ENCODE measurements at regions not wholly inside any gene's neighbourhood (a gene's known extent, or its start where the extent isn't known, plus 50 kb on each side); places are given as distances from the start of the nearest gene placed in this dataset.

DNA sequence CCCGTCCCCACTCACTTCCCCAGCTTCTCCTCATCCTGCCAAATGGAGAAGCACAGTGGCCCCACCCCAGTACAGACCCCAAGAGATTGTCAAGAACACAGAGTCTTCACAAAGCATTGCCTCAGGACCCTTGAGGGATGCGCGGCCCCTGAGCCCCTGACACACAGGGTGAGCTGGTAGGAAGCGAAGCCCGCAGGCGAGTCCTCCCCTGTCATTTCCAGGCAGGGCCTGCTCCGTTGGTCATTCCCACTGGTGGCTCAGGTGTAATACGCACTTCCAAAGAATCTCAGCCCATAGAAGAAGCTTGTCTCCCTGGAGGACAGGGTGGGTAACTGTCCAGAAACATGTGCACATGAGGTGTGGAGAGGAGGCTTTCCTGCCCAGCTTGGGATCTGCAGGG lies 404.2 kb downstream of the THBS2 start:
- H3K27ac ChIP-seq (ENCODE audit: low read depth in 2 of 2, low read length in 1 of 2), result no peak overlapping the region
- peaks cover 0 to 4% of the 10 kb centered on the region in 2 experiments; a peak in 1 of 4 replicates for H3K4me1 ChIP-seq (ENCODE audit: control insufficient read depth in 1 of 2, insufficient read depth in 2 of 2, low read depth in 1 of 2, low read length in 1 of 2)
- H3K9ac ChIP-seq, result no peak overlapping the region
- no peak for TF ChIP-seq MXI1 (IDR thresholded peaks at IDR 0.05; ENCODE audit: low read depth, low read length)
- TF ChIP-seq FOSL2 (IDR thresholded peaks at IDR 0.05; ENCODE audit: borderline replicate concordance, low read depth), result no peak
- TF ChIP-seq MEF2A (IDR thresholded peaks at IDR 0.05; ENCODE audit: borderline replicate concordance, low read depth), result no peak
- TF ChIP-seq, protein P1, sequence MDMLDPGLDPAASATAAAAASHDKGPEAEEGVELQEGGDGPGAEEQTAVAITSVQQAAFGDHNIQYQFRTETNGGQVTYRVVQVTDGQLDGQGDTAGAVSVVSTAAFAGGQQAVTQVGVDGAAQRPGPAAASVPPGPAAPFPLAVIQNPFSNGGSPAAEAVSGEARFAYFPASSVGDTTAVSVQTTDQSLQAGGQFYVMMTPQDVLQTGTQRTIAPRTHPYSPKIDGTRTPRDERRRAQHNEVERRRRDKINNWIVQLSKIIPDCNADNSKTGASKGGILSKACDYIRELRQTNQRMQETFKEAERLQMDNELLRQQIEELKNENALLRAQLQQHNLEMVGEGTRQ (IDR thresholded peaks at IDR 0.05; ENCODE audit: borderline replicate concordance, low read depth, low read length), result no peak
- TF ChIP-seq, protein P2, sequence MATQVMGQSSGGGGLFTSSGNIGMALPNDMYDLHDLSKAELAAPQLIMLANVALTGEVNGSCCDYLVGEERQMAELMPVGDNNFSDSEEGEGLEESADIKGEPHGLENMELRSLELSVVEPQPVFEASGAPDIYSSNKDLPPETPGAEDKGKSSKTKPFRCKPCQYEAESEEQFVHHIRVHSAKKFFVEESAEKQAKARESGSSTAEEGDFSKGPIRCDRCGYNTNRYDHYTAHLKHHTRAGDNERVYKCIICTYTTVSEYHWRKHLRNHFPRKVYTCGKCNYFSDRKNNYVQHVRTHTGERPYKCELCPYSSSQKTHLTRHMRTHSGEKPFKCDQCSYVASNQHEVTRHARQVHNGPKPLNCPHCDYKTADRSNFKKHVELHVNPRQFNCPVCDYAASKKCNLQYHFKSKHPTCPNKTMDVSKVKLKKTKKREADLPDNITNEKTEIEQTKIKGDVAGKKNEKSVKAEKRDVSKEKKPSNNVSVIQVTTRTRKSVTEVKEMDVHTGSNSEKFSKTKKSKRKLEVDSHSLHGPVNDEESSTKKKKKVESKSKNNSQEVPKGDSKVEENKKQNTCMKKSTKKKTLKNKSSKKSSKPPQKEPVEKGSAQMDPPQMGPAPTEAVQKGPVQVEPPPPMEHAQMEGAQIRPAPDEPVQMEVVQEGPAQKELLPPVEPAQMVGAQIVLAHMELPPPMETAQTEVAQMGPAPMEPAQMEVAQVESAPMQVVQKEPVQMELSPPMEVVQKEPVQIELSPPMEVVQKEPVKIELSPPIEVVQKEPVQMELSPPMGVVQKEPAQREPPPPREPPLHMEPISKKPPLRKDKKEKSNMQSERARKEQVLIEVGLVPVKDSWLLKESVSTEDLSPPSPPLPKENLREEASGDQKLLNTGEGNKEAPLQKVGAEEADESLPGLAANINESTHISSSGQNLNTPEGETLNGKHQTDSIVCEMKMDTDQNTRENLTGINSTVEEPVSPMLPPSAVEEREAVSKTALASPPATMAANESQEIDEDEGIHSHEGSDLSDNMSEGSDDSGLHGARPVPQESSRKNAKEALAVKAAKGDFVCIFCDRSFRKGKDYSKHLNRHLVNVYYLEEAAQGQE (IDR thresholded peaks at IDR 0.05; ENCODE audit: low read depth, low read length), result no peak
- H2AFZ ChIP-seq (ENCODE audit: low read depth), result no peak overlapping the region
- H3K4me3 ChIP-seq (ENCODE audit: low read depth in 2 of 2, low read length in 1 of 2), result no peak overlapping the region
- no peaks in the 10 kb centered on the region for H4K20me1 ChIP-seq (ENCODE audit: insufficient read depth)
- no peaks in the 10 kb centered on the region for H3K36me3 ChIP-seq (replicated peaks in 1 of 2; ENCODE audit: control insufficient read depth in 1 of 2, insufficient read depth in 2 of 2, low read length in 1 of 2)
- no peak overlapping the region for H3K4me2 ChIP-seq
- POLR2A ChIA-PET, result no interaction called here
- no peaks in the 10 kb centered on the region for H3K9me2 ChIP-seq
- no peaks in the 10 kb centered on the region for H3K79me2 ChIP-seq (ENCODE audit: insufficient read depth)
- no peak for DNase-seq
- H3K27me3 ChIP-seq (ENCODE audit: insufficient read depth), result no peaks in the 10 kb centered on the region
- H3F3A ChIP-seq (replicated peaks; ENCODE audit: insufficient read depth), result no peaks in the 10 kb centered on the region
- no peaks in the 10 kb centered on the region for H3K9me3 ChIP-seq
- CTCF ChIA-PET, result interaction anchor here (0.5 kb wide), 1 partner anchor 368 kb away, joined by 3 read pairs; no protein-coding TSS in a partner anchor
- WGBS (ENCODE audit: low lambda C conversion rate), result 29% methylated on average over 3 of the region's 8 CpGs

DNA sequence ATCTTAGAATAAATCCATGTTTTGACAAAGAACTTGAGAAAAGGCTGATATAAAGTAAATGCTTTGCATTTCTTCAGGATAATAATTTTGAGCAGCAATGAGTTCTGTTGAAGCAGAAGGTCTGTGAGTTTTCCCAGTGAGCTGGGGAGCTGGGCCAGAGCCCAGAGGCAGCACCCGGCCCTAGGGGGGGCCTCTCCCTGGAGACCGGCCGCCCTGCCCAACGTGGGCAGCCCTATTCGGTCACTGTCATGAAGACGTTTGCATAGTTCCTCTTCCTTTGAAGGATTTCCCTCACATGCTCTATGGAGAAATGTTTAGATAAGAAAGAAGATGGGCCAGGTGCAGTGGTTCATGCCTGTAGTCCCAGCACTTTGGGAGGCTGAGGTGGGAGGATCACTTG lies 404.8 kb downstream of the THBS2 start:
- H3K4me2 ChIP-seq, result no peak overlapping the region
- H3K27me3 ChIP-seq (ENCODE audit: insufficient read depth), result no peaks in the 10 kb centered on the region
- DNase-seq, result no peak
- H3K9me2 ChIP-seq, result no peaks in the 10 kb centered on the region
- TF ChIP-seq EP300 (IDR thresholded peaks at IDR 0.05; ENCODE audit: borderline replicate concordance in 1 of 2, low read depth in 1 of 2, low read length in 1 of 2) (no peak), CHD2 (IDR thresholded peaks at IDR 0.05; ENCODE audit: low read length, partially characterized antibody) (no peak), JUND (IDR thresholded peaks at IDR 0.05) (no peak), EZH2phosphoT487 (IDR thresholded peaks at IDR 0.05; ENCODE audit: borderline replicate concordance, low read depth) (no peak), TAF1 (IDR thresholded peaks at IDR 0.05; ENCODE audit: borderline replicate concordance, low read depth, low read length) (no peak), RCOR1 (IDR thresholded peaks at IDR 0.05; ENCODE audit: low read length) (no peak), GATA2 (CRISPR knock-in tag; IDR thresholded peaks at IDR 0.05) (no peak), MEF2A (IDR thresholded peaks at IDR 0.05; ENCODE audit: borderline replicate concordance, low read depth) (no peak), TCF12 (IDR thresholded peaks at IDR 0.05) (no peak), RAD21 (IDR thresholded peaks at IDR 0.05; ENCODE audit: low read length) (no peak)
- TF ChIP-seq, protein P3, sequence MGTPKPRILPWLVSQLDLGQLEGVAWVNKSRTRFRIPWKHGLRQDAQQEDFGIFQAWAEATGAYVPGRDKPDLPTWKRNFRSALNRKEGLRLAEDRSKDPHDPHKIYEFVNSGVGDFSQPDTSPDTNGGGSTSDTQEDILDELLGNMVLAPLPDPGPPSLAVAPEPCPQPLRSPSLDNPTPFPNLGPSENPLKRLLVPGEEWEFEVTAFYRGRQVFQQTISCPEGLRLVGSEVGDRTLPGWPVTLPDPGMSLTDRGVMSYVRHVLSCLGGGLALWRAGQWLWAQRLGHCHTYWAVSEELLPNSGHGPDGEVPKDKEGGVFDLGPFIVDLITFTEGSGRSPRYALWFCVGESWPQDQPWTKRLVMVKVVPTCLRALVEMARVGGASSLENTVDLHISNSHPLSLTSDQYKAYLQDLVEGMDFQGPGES (IDR thresholded peaks at IDR 0.05; ENCODE audit: low read depth, low read length), result no peak
- WGBS (ENCODE audit: low lambda C conversion rate), result 52% methylated on average over 6 of the region's 6 CpGs
- no peak overlapping the region for H3K4me3 ChIP-seq (ENCODE audit: low read depth in 2 of 2, low read length in 1 of 2)
- ChIA-PET POLR2A (no interaction called here), CTCF (no interaction called here)
- no peaks in the 10 kb centered on the region for H4K20me1 ChIP-seq (ENCODE audit: insufficient read depth)
- no peak overlapping the region for H2AFZ ChIP-seq (ENCODE audit: low read depth)
- no peaks in the 10 kb centered on the region for H3K9me3 ChIP-seq
- H3K79me2 ChIP-seq (ENCODE audit: insufficient read depth), result no peaks in the 10 kb centered on the region
- no peak overlapping the region for H3K9ac ChIP-seq
- H3F3A ChIP-seq (replicated peaks; ENCODE audit: insufficient read depth), result no peaks in the 10 kb centered on the region
- no peak overlapping the region for H3K27ac ChIP-seq (ENCODE audit: low read depth in 2 of 2, low read length in 1 of 2)
- no peaks in the 10 kb centered on the region for H3K36me3 ChIP-seq (replicated peaks in 1 of 2; ENCODE audit: control insufficient read depth in 1 of 2, insufficient read depth in 2 of 2, low read length in 1 of 2)
- H3K4me1 ChIP-seq (ENCODE audit: control insufficient read depth in 1 of 2, insufficient read depth in 2 of 2, low read depth in 1 of 2, low read length in 1 of 2), result peaks cover 0 to 4% of the 10 kb centered on the region in 2 experiments; a peak in 1 of 4 replicates
